LNCaP clone FGC (cell line): ENCODE measurements at regions not wholly inside any gene's neighbourhood (a gene's known extent, or its start where the extent isn't known, plus 50 kb on each side); places are given as distances from the start of the nearest gene placed in this dataset.
A peak's percentile ranks its signal among the peaks of the same experiment; 100 is the strongest.

Experiments used
- DNase-seq: peaks from one replicate; pipeline ENCODE4 v3.0.0-alpha.2; 2011; ENCODE audit warnings: low read depth
- H3K4me3 ChIP-seq: 2 replicates; pipeline ENCODE4 v1.5.1; 2011; ENCODE audit warnings: mild to moderate bottlenecking, low read depth, low read length, control low read depth
- CTCF ChIP-seq: IDR thresholded peaks from 2 replicates; pipeline ENCODE4 v1.5.1; 2012; ENCODE audit warnings: mild to moderate bottlenecking; ENCODE audit not compliant: control insufficient read depth, insufficient read depth; ENCODE audit errors: extremely low read depth

DNA sequence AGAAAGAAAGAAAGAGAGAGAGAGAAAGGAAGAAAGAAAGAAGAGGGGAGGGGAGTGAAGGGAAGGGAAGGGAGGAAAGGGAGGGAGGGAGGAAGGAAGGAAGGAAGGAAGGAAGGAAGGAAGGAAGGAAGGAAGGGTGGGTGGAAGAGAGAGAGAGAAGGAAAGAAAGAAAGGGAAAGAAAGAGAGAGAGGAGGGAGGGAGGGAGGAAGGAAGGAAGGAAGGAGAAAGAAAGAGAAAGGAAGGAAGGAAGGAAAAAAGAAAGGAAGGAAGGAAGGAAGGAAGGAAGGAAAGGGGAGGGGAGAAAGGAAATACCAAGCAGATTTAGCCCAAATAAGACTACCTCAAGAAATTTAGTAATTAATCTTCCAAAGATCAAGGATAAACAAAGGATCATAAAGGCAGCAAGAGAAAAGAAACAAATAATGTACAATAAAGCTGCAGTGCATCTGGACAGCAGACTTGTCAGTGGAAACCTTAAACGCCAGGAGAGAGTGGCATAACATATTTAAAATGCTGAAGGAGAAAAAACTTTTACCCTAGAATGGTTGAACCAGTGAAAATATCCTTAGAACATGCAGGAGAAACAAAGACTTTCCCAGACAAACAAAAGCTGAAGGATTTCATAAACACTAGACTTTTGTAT, 427.6 kb downstream of the TBL1XR1 start:
- DNase-seq: no peak
- no peak overlapping the region for H3K4me3 ChIP-seq
- TF ChIP-seq CTCF: no peak

DNA sequence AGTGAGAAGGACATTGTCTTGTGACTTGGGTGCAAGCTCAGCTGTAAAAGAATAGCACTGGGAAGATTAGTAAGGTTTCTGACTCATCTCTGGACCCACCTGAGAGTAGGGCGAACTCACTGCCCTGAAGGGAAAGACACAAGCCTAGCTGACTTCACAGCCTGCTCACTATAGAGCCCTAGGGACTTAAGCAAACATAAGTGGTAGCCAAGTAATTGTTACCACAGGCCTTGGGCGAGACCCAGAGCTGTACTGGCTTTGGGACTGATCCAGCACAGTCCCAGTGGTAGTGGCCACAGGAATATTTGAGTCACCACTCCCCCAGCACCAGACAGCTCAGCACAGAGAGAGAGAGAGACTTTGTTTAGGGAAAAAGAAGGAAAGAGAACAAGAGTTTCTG, 429.9 kb downstream of the TBL1XR1 start:
- TF ChIP-seq CTCF: no peak
- peak; percentile 88 for DNase-seq
- no peak overlapping the region for H3K4me3 ChIP-seq

DNA sequence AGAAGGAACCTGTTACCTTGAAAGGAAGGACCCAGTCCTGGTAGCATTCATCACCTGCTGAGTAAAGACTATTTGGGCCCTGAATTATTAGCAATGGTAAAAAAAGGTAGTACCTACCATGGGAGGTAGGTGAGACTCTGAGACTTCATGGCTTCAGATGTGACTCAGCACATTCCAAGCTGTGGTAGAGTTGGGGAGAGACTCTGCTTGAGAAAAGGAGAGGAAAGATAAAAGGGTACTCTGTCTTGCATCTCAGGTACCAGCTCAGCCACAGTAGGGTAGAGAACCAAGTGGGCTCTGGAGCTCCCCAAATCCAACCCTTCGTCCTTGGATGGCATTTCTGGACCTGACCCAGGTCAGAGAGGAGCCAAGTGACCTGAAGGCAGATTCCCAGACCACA, 430.4 kb downstream of the TBL1XR1 start:
- TF ChIP-seq CTCF: no peak
- no peak for DNase-seq
- H3K4me3 ChIP-seq: no peak overlapping the region

DNA sequence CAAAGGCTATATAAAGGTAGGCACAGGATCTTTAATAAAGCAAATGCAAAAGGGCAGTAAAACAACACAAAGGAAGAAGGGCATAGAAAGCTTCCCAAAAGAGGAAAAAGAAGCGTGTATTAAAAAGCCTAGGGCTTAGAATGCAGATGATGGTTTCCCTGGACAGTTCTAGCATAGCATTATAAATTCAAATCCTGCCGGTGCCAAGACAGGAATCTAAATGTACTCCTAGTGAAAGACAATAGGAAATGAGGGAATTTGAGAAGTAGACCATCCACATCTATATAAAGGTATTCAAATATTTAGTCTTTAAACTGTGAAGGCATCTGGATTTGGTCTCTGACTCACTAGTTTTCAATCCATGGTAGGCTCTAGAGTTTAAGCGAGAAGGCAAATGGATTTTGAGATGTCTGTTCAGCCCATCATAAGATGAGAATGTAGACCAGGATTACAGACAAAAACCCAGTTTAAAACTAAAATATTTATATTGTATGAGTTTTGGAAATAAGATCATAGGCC, 431.8 kb downstream of the TBL1XR1 start:
- no peak for TF ChIP-seq CTCF
- DNase-seq: no peak
- H3K4me3 ChIP-seq: no peak overlapping the region

DNA sequence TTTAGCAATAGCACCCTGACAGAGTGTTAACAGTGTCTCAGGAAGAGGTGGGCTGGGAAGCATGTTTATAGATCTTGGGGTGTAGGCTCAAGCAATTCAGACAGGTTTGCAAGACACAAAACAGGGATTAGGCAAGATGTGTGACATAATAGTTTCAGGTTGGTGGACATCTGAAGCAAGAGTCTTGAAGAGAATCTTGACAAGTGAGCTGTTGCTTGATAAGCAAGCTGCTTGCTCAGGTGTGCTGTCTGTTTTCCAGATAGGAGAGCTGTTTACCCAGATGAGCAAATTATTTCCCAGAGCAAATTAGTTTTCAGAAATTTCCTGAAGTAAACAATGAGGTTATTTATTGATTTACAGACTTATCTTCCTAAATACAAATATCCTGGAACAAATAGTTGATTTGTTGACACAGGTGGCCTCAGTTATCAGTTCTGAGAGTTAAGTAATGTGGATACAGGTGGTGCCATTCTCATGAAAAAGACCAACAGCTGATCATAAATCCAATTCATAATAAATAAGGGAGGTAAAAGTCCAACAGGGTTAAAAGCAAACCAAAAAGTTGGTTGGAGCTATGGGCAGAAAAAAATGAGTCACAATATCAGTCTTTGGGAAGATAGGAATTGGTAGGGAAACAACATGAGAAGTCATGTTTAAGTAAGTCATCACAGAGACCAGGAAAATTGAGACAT, 437.3 kb downstream of the TBL1XR1 start:
- DNase-seq: peak; percentile 100
- H3K4me3 ChIP-seq: no peak overlapping the region
- no peak for TF ChIP-seq CTCF

GRCh38 chr3:176757429-176757828, 439.9 kb downstream of the TBL1XR1 start:
- no peak overlapping the region for H3K4me3 ChIP-seq
- DNase-seq: no peak
- no peak for TF ChIP-seq CTCF
